HEK293 (cell line): ENCODE measurements at regions not wholly inside any gene's neighbourhood (a gene's known extent, or its start where the extent isn't known, plus 50 kb on each side); places are given as distances from the start of the nearest gene placed in this dataset.

Experiments
- CTCF ChIP-seq: fragments of 450-650 bp; formaldehyde crosslinking; IDR thresholded peaks from 2 replicates; pipeline ENCODE4 v1.5.1; 2016; ENCODE audit warnings: missing biosample characterization, missing genetic modification characterization
- SP2 ChIP-seq: fragments of 450-650 bp; formaldehyde crosslinking; IDR thresholded peaks from 2 replicates; pipeline ENCODE4 v1.5.1; 2016; ENCODE audit warnings: missing biosample characterization, missing genetic modification characterization
- WT1 ChIP-seq: fragments of 450-650 bp; formaldehyde crosslinking; IDR thresholded peaks from 2 replicates; pipeline ENCODE4 v1.5.1; 2016; ENCODE audit warnings: missing biosample characterization, missing genetic modification characterization
- ZNF426 ChIP-seq: fragments of 450-650 bp; formaldehyde crosslinking; IDR thresholded peaks from 2 replicates; pipeline ENCODE4 v1.5.1; 2017; ENCODE audit warnings: missing biosample characterization, missing genetic modification characterization, mild to moderate bottlenecking, inconsistent platforms, moderate library complexity
- ZNF777 ChIP-seq: fragments of 450-650 bp; formaldehyde crosslinking; IDR thresholded peaks from 2 replicates; pipeline ENCODE4 v1.5.1; 2017; ENCODE audit warnings: missing biosample characterization, missing genetic modification characterization, borderline replicate concordance

DNA sequence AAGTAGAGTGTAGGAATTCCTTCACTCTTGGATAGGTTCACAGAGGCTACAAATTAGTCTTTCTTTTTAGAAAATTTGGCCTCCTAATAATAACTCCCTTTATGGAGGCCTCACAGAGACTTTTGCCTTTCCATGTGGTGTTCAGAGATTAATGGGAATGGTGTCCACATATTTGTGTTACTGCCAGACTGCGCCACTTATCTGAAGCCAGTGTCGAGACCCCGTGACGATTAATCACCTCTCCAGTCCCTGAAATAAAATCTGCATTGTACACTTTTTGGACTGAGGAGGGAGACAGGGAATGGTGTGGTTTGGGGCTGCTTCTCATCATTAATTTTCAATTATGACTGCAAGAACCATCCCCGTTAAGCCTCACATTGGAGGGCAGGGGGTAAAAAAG, 980.5 kb downstream of the FLRT2 start:
- no peak for TF ChIP-seq ZNF777
- TF ChIP-seq SP2 (tag by site-specific recombination) = no peak
- no peak for TF ChIP-seq CTCF (tag by site-specific recombination)
- TF ChIP-seq WT1 (tag by site-specific recombination) = no peak
- TF ChIP-seq ZNF426 (tag by site-specific recombination) = no peak
